ENCODE measurements at regions not wholly inside any gene's neighbourhood (a gene's known extent, or its start where the extent isn't known, plus 50 kb on each side); places are given as distances from the start of the nearest gene placed in this dataset.
A peak's percentile ranks its signal among the peaks of the same experiment; 100 is the strongest.

DNA sequence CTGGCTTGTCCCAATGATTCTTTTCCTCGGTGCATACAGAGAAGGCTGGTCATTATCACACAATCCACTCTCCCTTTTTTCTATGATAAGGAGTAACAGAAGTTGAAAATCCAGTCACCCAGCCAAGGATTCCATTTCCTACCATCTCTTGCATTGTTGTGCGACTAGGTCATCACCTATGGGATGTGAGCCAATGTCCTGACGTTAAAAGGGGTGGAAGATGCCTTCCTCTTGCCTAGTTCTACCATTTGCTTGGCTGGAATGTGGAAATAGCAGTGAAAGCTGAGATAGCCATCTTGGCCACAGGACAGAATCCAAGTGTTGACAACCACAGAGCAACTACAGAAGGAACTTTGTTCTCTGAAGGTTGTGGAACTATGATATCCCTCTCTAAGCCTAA lies 132.2 kb upstream of the KIT start:
- H3K4me3 ChIP-seq (ENCODE audit: low read length), result no peak overlapping the region
- H3K4me1 ChIP-seq (ENCODE audit: insufficient read depth, low read length), result peaks cover 5% of the 10 kb centered on the region; the same call in 1 of the 2 replicates
- no peak overlapping the region for H3K27ac ChIP-seq (ENCODE audit: low read length)
- no peaks in the 10 kb centered on the region for H3K36me3 ChIP-seq (ENCODE audit: insufficient read depth, low read depth, low read length)
- no peaks in the 10 kb centered on the region for H3K27me3 ChIP-seq (ENCODE audit: insufficient read depth, low read length)
- H3K9me3 ChIP-seq (ENCODE audit: insufficient read depth, low read depth, low read length), result no peaks in the 10 kb centered on the region; the same call in 1 of the 2 replicates
- no peak overlapping the region for H3K9ac ChIP-seq (ENCODE audit: low read depth, low read length)

DNA sequence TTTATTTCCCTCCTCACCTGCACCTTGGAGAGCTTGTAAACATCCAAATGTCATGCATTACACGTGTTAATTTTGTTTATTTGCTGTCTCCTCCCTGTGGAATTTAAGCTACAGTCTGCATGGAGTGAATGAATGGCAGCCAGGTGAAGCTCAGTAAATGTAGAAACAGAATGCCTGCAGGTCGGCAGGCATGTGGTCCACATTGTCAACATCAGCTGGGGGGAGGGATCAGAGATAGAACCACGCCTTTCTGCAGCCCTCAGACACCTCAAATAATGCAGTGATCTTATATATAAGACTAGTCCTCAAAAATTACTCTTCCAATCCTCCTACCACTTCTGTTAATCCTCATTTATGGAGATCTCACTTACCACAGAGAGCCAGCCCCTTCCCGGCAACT lies 131.2 kb upstream of the KIT start:
- no peak overlapping the region for H3K4me3 ChIP-seq (ENCODE audit: low read length)
- H3K9me3 ChIP-seq (ENCODE audit: insufficient read depth, low read depth, low read length), result no peaks in the 10 kb centered on the region; the same call in 1 of the 2 replicates
- H3K4me1 ChIP-seq (ENCODE audit: insufficient read depth, low read length), result peaks cover 5% of the 10 kb centered on the region; the same call in 1 of the 2 replicates
- no peaks in the 10 kb centered on the region for H3K27me3 ChIP-seq (ENCODE audit: insufficient read depth, low read length)
- no peak overlapping the region for H3K27ac ChIP-seq (ENCODE audit: low read length)
- H3K36me3 ChIP-seq (ENCODE audit: insufficient read depth, low read depth, low read length), result no peaks in the 10 kb centered on the region
- H3K9ac ChIP-seq (ENCODE audit: low read depth, low read length), result no peak overlapping the region

DNA sequence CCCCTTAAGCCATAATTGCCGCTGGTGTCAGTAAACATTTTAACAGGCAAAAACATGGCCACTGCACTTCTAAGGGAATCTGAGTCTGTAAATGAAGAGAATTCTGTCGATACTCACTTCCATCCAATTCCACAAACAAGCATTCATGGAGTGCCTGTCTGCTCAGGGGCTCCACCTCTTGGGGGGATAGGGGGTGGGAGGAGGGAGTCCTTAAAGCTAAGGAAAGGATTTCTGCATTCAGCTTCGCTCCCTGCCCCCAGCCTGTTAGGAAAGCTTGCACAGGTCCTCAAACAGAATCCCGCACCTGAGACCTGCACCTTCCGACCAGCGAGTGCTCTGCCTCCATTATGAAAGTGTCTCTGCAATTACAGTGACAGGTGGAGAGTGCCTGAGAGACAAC lies 130.2 kb upstream of the KIT start:
- no peaks in the 10 kb centered on the region for H3K36me3 ChIP-seq (ENCODE audit: insufficient read depth, low read depth, low read length)
- H3K27ac ChIP-seq (ENCODE audit: low read length), result no peak overlapping the region
- no peaks in the 10 kb centered on the region for H3K9me3 ChIP-seq (ENCODE audit: insufficient read depth, low read depth, low read length)
- no peaks in the 10 kb centered on the region for H3K27me3 ChIP-seq (ENCODE audit: insufficient read depth, low read length)
- no peak overlapping the region for H3K9ac ChIP-seq (ENCODE audit: low read depth, low read length)
- H3K4me3 ChIP-seq (ENCODE audit: low read length), result no peak overlapping the region
- H3K4me1 ChIP-seq (ENCODE audit: insufficient read depth, low read length), result peaks cover 5% of the 10 kb centered on the region; the same call in 1 of the 2 replicates

DNA sequence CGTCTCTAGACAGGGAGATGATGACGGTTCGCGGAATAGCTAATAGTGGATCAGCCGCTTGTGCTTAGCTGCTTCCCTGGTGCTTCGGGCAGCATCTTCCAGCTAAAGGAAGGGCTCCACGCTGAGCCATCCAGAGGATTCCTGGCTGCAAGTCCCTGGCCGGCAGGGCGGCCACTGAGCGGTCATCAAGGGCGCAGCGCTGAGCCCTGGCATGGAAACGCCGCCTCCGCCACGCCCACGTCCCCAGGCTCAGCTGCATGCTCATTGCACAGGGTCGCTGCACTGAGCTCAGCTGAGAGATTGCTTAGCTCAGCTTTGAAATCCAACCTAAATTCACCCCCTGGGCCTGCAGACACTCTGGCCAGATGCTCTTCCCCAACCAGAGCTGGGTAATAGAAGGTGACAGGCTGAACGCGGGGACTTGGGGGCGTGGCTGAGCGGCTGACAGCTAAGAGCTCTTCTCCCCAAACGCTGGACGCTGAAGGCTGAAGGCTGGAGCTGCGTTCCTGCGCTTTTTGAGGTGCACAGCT lies 118.2 kb upstream of the KIT start:
- H3K36me3 ChIP-seq (ENCODE audit: insufficient read depth, low read depth, low read length), result no peaks in the 10 kb centered on the region
- H3K9me3 ChIP-seq (ENCODE audit: insufficient read depth, low read depth, low read length), result peaks cover 3% of the 10 kb centered on the region; the same call in 1 of the 2 replicates
- H3K27me3 ChIP-seq (ENCODE audit: insufficient read depth, low read length), result peaks cover 8% of the 10 kb centered on the region; the same call in 1 of the 2 replicates
- H3K4me1 ChIP-seq (ENCODE audit: insufficient read depth, low read length), result peaks cover 16% of the 10 kb centered on the region; the same call in 1 of the 2 replicates
- no peak overlapping the region for H3K27ac ChIP-seq (ENCODE audit: low read length)
- H3K9ac ChIP-seq (ENCODE audit: low read depth, low read length), result no peak overlapping the region
- H3K4me3 ChIP-seq (ENCODE audit: low read length), result peak overlapping the region; percentile 69

DNA sequence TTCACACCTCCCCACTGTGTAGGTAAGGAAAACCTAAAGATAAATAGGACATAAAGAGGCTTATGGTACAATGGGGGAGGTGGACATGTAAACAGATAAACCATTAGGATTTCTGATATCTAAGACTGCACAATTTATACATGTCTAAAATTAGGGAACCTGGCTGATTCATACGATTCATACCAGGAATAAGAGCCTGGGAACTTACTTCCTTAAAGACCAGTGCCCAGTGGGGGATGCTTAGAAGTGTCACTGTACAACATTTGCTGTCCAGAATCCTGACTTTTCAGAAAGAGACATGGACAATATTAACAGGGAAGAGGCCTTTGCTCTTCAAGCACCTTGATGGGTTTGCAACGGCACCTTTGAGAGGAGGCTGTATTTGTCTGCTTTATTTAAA lies 116.8 kb upstream of the KIT start:
- Histone ChIP-seq H3K27ac (ENCODE audit: low read length) (no peak overlapping the region), H3K27me3 (ENCODE audit: insufficient read depth, low read length) (peaks cover 8% of the 10 kb centered on the region; the same call in 1 of the 2 replicates), H3K9me3 (ENCODE audit: insufficient read depth, low read depth, low read length) (no peaks in the 10 kb centered on the region), H3K4me3 (ENCODE audit: low read length) (no peak overlapping the region), H3K36me3 (ENCODE audit: insufficient read depth, low read depth, low read length) (no peaks in the 10 kb centered on the region), H3K4me1 (ENCODE audit: insufficient read depth, low read length) (peaks cover 16% of the 10 kb centered on the region; the same call in 1 of the 2 replicates), H3K9ac (ENCODE audit: low read depth, low read length) (no peak overlapping the region)

DNA sequence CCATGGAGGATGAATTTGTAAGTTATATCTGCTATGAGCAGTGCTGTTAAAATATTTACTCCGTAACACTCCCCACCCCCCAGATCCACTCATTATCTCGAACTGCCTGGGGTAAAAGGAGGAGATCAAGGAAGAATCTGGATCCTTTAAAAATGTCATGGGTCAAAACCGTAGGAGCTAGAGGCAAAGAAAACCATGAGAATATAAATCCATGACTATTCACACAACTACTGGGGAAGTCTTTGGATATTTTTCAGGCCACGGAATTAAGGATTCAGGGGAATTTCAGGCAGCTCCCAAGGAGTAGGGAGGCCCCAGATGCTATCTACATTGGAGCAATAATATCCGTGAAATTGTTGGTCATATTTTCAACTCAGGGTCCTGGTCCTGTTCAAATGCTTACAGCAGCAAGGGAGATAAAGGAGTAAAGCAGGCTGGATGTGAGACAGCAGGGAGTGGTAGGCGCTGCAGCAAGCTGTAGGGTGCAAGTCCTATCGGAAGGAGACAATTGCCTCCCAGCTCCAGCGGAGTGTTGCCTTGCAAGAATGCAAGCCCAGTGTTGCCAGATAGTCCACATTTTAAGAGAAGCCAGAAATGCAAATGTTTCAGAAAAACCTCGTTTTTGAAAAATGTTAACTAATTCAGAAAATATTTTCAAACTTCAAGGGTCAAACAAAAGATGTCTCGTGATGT lies 116.2 kb upstream of the KIT start:
- peaks cover 8% of the 10 kb centered on the region; the same call in 1 of the 2 replicates for H3K27me3 ChIP-seq (ENCODE audit: insufficient read depth, low read length)
- no peaks in the 10 kb centered on the region for H3K36me3 ChIP-seq (ENCODE audit: insufficient read depth, low read depth, low read length)
- no peak overlapping the region for H3K27ac ChIP-seq (ENCODE audit: low read length)
- no peak overlapping the region for H3K9ac ChIP-seq (ENCODE audit: low read depth, low read length)
- peaks cover 16% of the 10 kb centered on the region; the same call in 1 of the 2 replicates for H3K4me1 ChIP-seq (ENCODE audit: insufficient read depth, low read length)
- no peak overlapping the region for H3K4me3 ChIP-seq (ENCODE audit: low read length)
- no peaks in the 10 kb centered on the region for H3K9me3 ChIP-seq (ENCODE audit: insufficient read depth, low read depth, low read length)

DNA sequence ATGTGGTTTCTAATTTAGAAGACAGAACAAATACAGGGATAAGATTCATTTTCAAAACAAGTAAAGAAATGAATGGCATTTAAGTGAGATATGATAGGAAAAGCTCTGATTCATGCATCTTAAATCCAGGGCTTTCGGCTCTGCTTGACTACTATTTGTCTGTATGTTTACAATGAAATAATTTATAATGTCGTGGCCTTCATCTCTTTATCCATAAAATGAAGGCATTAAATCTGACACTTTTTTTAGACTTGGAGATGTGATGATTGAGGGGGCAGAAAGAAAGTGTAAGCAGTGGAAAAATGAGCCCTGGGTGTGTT lies 115.7 kb upstream of the KIT start:
- Histone ChIP-seq H3K27me3 (ENCODE audit: insufficient read depth, low read length) (peaks cover 8% of the 10 kb centered on the region; the same call in 1 of the 2 replicates), H3K9me3 (ENCODE audit: insufficient read depth, low read depth, low read length) (no peaks in the 10 kb centered on the region), H3K4me3 (ENCODE audit: low read length) (no peak overlapping the region), H3K36me3 (ENCODE audit: insufficient read depth, low read depth, low read length) (no peaks in the 10 kb centered on the region), H3K4me1 (ENCODE audit: insufficient read depth, low read length) (peaks cover 16% of the 10 kb centered on the region; the same call in 1 of the 2 replicates), H3K9ac (ENCODE audit: low read depth, low read length) (no peak overlapping the region), H3K27ac (ENCODE audit: low read length) (no peak overlapping the region)

DNA sequence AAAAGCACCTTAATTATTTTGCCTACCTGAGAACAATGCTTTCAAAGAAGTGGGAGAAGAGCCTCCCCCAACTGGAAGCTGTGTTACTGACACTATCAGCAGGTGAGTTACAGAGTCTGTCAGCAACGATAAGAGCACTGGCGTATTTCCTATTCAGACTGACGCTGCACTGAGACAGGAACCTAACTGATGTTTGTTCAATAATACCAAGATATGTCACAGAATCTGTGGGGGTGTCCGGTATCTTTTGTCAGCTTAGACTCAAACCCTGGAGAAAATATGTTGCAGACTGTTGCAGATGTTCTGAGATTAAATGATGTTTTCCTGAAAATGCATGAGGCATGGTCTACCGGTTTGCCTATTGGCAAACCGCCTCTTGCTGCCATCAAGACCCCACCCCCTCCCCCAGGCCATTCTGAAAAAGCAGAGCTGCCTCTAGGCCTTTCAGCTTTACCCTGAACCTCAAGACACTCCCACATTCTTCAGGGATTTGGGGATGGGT lies 115.2 kb upstream of the KIT start:
- Histone ChIP-seq H3K36me3 (ENCODE audit: insufficient read depth, low read depth, low read length) (no peaks in the 10 kb centered on the region), H3K4me1 (ENCODE audit: insufficient read depth, low read length) (peaks cover 21% of the 10 kb centered on the region), H3K27me3 (ENCODE audit: insufficient read depth, low read length) (peaks cover 8% of the 10 kb centered on the region; the same call in 1 of the 2 replicates), H3K27ac (ENCODE audit: low read length) (no peak overlapping the region), H3K9me3 (ENCODE audit: insufficient read depth, low read depth, low read length) (no peaks in the 10 kb centered on the region), H3K4me3 (ENCODE audit: low read length) (no peak overlapping the region), H3K9ac (ENCODE audit: low read depth, low read length) (no peak overlapping the region)

DNA sequence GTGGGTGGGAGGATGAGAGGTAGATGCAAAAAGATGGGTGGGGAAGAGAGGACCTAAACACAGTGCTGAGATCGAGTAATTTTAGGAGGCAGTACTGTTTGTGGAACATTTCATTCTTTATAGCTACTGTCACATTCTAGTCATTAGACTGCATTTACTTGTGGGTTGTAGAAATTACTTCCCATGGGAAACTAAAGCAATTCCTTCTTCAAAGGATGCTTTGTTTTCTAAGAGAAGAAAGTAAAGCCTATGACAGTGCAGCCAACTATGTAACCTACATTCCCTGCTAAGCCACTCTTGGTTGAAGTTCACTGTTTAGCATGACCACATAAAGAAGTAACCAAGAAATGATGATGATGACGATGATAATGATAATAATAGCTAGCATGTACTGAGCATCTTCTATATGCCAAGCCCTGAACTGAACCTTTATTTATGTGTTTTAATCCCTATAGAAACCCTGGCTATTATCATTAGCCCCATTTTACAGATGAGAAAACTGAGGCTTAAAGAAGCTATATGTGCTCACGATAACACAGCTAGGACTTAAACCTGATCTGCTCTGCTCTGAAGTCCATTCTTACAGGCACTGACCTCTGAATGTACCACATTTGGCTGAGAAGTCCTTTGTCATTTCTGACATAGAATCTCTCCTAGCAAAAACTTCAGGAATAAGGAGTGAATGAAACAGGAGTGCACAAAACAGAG lies 114.5 kb upstream of the KIT start:
- Histone ChIP-seq H3K27ac (ENCODE audit: low read length) (no peak overlapping the region), H3K27me3 (ENCODE audit: insufficient read depth, low read length) (peaks cover 8% of the 10 kb centered on the region; the same call in 1 of the 2 replicates), H3K9me3 (ENCODE audit: insufficient read depth, low read depth, low read length) (no peaks in the 10 kb centered on the region)

DNA sequence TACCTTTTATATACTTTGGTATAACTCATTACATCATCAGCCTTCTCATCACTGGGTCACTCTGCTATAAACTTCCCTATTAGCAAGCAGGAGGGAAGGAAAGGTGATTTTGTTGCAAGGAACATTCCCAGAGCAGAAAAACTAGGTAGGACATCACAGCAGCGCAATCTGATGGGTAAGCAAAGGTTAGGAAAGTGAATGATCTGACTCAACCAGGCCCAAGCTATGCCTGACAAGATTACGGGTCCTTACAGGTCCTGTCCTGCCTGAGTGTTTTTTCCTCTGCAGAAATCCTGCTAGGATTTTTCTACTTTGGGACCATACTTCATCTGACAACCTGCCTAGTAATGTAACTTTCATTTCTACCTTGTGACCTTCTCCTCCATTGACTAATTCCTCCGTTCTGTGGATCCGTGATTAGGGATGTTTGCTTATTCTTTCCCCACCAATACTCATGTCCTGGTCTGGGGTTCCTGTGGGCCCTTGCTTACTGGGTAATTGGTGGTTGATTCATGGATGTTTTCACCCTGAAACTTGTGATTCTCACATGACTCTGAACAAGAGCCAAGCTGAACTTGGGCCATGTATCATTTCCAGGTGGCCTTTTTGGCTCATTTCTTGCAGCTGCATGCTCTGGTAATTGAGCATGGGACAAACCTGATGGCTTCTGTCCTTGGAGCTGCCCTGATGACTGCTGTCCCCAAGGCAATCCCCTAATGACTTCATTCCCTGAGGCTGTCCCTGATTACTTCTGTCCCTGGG lies 111.9 kb upstream of the KIT start:
- Histone ChIP-seq H3K9me3 (ENCODE audit: insufficient read depth, low read depth, low read length) (no peaks in the 10 kb centered on the region), H3K4me1 (ENCODE audit: insufficient read depth, low read length) (peaks cover 28% of the 10 kb centered on the region), H3K36me3 (ENCODE audit: insufficient read depth, low read depth, low read length) (no peaks in the 10 kb centered on the region), H3K9ac (ENCODE audit: low read depth, low read length) (no peak overlapping the region), H3K4me3 (ENCODE audit: low read length) (no peak overlapping the region), H3K27ac (ENCODE audit: low read length) (no peak overlapping the region), H3K27me3 (ENCODE audit: insufficient read depth, low read length) (no peaks in the 10 kb centered on the region)

More for the DNA sequence above, 114.5 kb upstream of the KIT start:
- Histone ChIP-seq H3K4me1 (ENCODE audit: insufficient read depth, low read length) (peaks cover 26% of the 10 kb centered on the region), H3K36me3 (ENCODE audit: insufficient read depth, low read depth, low read length) (no peaks in the 10 kb centered on the region), H3K4me3 (ENCODE audit: low read length) (no peak overlapping the region), H3K9ac (ENCODE audit: low read depth, low read length) (no peak overlapping the region)
